Stimulated activated CD4-positive, alpha-beta T cell treated with anti-CD3 and anti-CD28 coated beads, Interleukin-2, amount 100 ng/mL, for 24 hours (primary cell): ENCODE measurements at regions not wholly inside any gene's neighbourhood (a gene's known extent, or its start where the extent isn't known, plus 50 kb on each side); places are given as distances from the start of the nearest gene placed in this dataset.
"Not testable (repeated sequence)": the region's sequence is repeated elsewhere in the genome, so short reads cannot be mapped to it uniquely, and the experiment has no call there.

ENCODE experiments used
- DNase-seq, 2 donors: peaks; one replicate each; pipeline ENCODE4 v3.0.0-alpha.2; 2020

DNA sequence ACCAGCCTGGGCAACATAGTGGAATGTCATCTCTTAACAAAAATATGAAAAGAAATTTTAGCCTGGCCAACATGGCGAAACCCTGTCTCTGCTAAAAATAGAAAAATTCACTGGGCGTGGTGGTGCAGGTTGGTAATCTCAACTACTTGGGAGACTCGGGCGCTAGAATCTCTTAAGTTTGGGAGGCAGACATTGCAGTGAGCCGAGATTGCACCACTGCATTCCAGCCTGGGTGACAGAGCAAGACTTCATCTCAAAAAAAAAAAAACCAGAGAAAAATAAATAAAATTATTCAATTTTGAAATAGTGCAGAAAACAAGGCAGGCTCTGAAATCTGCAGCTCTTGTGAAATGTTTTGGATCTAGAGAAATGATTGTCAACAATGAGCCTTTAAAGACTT, 397.3 kb upstream of the AMELY start:
- no peak for DNase-seq

DNA sequence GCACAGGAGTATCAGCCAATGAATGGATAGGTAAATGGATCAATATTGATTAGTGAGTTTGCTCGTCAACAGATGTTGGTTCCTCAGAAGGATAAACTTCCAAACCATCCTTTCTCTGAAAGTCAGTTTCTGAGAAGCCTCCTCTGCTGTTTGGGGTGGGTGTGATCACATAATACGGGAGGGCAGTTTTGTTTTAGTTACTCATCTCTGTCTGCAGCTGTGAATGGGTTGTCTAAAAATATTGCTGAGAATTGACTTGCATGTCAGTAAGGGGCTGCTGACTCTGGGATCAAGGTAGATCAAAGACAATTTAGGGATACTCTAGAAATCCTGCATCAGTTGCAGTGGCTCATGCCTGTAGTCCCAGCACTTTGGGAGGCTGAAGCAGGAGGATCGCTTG, 390.8 kb upstream of the AMELY start:
- DNase-seq, result no peak

DNA sequence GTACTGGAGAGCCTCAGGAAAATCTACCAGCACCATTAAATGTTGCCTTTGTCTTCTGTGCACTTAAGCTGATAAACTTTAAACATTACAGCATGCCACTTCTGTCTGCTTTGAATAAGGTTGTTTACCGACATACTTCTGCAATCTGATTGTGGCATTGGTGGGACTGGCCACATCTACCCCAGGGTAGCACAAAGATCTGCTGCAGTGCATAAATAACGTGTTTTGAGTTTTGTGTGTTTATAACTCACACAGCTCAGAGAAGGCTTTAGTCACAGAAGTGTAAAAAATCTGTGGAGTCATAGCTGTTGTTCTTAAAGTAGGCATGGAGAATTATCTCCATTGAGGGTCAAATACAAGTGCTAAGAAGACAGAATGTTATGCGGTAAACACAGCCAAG, 388.4 kb upstream of the AMELY start:
- no peak for DNase-seq

DNA sequence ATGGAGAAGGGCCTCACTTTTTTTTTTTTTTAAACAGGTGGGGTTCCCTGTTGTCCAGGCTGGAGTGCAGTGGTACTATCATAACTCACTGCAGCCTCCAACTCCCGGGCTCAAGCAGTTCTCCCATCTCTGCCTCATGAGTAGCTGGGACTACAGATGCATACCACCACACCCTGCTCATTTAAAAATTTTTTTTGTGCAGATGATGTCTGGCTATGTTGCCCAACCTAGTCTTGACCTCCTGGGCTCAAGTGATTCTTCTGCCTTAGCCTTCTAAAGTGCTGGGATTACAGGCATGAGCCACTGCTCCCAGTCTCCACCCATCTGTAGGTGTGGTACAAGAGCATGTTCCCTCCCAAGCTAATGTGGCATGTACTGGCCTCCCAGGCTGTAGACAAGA, 380.6 kb upstream of the AMELY start:
- DNase-seq, result no peak

- peak in 1 of 2 donors; percentile 14 for DNase-seq
Observed at GRCh38 chrY:7289889-7290833, 378.6 kb upstream of the AMELY start.

DNA sequence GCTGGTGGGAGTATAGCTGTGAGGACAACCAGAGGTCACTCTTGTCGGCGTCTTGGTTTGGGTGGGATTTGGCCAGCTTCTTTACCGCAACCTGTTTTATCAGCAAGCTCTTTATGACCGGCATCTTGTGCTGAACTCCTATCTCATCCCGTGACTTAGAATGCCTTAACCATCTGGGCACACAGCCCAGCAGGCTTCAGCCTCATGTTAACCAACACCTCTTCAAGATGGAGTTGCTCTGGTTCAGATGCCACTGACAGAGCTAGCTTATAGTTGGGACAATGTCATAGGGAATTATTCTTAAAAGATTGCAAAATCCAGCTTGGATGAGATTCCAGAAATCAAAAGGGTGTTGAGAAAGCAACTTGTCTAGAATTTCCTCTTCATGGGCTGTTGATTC, 377.1 kb upstream of the AMELY start:
- DNase-seq, result no peak

GRCh38 chrY:7287963-7288362, 376.4 kb upstream of the AMELY start:
- not testable (repeated sequence) for DNase-seq

DNA sequence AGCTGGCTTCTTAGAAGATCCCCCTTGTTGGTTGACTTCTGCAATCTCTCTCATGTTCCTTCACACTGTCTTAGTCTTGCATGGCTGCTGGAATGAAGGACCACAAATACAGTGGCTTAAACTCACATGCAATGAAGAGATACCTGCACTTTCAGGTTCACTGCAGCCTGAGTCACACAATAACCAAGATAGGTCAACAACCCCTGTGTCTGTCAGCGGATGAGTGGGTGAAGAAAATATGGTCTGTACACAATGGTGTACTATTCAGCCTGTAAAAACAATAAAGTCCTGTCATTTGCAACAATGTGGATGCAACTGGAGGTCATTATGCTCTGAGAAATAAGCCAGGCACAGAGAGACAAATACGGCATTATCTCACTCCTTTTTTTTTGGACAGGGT, 373.8 kb upstream of the AMELY start:
- no peak for DNase-seq

GRCh38 chrY:7283001-7283400, 371.4 kb upstream of the AMELY start:
- DNase-seq, result no peak

GRCh38 chrY:7280151-7280740, 368.7 kb upstream of the AMELY start:
- not testable (repeated sequence) for DNase-seq

GRCh38 chrY:7275751-7276150, 364.2 kb upstream of the AMELY start:
- DNase-seq, result peak in 1 of 2 donors; percentile 17

- DNase-seq, result no peak
Observed at GRCh38 chrY:7275014-7275413, 363.5 kb upstream of the AMELY start.

DNA sequence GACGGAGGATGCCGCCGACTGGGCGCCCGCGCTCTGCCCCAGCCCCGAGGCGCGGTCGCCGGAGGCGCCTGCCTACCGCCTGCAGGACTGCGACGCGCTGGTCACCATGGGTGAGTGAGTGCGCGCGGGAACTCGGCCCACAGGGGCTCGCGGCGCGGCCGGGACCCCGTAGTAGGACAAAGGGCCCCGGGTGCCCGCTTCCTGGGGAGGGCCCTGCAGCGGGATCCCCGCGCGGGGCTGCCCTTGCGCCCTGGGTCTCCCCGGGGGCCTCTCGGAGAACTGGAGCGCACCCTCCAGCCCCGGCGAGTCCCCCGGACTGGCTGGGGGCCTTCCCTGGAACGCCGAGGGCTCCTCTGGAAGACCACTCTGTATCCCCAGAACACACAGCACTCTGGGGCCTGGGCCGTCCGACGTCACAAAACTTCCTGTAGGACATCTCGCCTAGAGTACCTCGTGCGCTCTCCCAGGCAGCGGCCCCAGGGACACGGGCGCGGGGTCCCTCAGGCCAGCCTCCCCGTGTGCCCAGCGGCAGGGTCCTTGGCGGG, 362.9 kb upstream of the AMELY start:
- DNase-seq, result peak; percentile 29 to 33

- DNase-seq, result peak; percentile 83 to 84
Observed at GRCh38 chrY:7273587-7274203, 362.1 kb upstream of the AMELY start.

GRCh38 chrY:7272556-7273195, 361.1 kb upstream of the AMELY start:
- DNase-seq, result peak; percentile 66 to 69

GRCh38 chrY:7263773-7264172, 352.2 kb upstream of the AMELY start:
- no peak for DNase-seq

DNA sequence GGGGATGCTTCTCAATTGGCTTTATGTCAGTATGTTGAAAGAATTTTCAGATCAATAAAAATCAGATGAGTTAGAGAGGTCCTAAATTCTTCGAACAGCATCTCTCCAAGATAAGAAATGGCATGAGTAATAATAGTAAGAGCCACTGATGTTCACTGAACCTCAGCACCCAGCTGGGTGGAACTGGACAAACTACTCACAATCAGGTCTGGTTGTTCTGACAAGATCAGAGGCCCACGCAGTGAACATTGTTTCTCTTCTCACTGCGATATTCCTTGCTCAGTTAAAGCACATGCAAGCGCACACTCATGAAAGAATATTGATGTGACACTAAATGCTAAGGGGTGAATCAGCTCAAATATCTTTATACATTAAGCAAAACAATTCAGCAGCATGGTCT, 351.0 kb upstream of the AMELY start:
- DNase-seq, result no peak

GRCh38 chrY:7261254-7261653, 349.7 kb upstream of the AMELY start:
- no peak for DNase-seq

DNA sequence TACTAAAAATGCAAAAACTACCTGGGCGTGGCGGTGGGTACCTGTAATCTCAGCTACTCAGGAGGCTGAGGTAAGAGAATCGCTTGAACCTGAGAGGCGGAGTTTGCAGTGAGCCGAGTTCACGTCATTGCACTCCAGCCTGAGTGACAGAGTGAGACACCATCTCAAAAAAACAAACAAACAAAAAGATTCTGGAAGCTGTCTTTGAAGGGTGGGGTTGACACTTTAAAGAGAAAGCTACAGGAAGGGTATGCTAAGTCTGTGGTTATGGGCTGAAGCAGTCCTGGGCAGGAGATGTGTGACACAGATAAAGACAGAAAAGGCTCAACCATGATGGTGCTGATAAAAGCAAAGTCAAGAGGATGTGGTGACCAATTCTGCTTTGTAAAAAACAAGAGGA, 328.5 kb upstream of the AMELY start:
- DNase-seq, result no peak

DNA sequence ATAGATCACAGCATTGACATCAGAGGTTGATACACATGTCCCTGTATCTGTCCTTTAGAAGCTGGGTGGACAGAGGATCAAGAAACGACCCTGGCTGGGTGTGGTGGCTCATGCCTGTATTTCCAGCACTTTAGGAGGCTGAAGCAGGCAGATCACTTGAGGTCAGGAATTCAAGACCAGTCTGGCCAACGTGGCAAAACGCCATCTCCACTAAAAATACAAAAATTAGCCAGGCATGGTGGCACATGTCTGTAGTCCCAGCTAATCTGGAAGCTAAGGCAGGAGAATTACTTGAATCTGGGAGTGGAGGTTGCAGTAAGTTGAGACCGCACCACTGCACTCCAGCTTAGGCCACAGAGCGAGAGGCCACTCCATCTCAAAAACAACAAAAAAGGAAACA, 300.4 kb upstream of the AMELY start:
- no peak for DNase-seq

DNA sequence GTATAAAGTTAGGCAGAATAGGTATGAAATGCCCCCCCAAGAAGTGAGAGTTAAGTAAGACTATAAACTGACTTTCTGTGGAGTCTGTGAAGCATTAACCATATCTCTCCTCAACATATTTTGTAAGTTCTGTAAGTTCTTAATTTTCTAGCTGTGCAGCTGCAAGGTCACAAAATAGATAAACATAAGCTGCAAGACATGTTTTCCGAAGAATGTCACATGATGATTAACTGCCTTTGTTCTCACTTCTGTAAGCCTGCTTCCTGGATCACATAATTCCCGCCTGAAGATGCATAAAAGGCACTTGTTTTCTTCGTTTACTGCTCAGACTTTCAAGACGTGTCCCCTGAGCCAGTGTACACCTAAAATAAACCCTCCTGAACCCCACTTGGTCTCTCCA, 292.9 kb upstream of the AMELY start:
- DNase-seq, result no peak

DNA sequence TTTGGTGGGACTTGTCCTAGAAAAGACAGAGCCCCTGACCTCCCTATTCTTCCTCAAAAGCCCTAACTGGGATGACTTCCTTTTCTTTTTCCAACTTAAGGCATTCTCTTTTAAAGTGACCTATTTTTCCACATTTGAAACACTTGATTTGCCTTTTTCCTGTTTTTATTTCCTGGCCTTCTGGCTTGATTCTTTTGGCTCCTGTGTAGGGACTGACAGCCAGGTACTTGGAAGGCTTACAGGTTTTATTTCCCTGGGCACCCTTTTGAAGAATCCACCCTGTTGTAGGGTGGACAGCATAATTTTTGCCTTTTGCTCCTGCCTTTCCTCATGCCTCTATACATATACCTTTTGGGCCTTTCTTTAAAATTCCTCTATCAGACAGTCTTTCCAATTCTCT, 271.0 kb upstream of the AMELY start:
- no peak for DNase-seq

DNA sequence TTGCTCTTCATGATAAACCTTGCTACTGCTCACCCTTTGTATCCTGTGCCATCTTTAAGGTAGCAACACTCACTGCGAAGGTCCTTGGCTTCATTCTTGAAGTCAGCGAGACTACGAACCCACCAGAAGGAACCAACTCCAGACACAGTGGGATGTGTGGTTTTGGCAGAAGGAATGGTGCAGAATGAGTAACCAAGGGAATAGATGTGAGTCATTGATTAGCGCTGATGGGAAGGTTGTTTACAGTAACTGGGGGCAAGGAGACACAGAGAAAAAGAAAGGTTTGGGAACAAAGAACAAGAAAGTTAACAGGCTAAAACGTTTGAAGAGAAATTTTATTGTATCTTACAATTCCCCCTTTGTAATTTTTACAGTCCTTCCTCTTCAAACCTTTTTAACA, 266.1 kb upstream of the AMELY start:
- DNase-seq, result no peak
